Ovary (tissue), 3 donors: ENCODE measurements at regions not wholly inside any gene's neighbourhood (a gene's known extent, or its start where the extent isn't known, plus 50 kb on each side); places are given as distances from the start of the nearest gene placed in this dataset.
"Not testable (repeated sequence)": the region's sequence is repeated elsewhere in the genome, so short reads cannot be mapped to it uniquely, and the experiment has no call there.

ENCODE experiments used
- EP300 ChIP-seq: sonication (generic); formaldehyde crosslinking; IDR thresholded peaks from one replicate; pipeline ENCODE4 v1.6.1; 2017; ENCODE audit warnings: antibody characterized with exemption
- POLR2A ChIP-seq: fragments of 450-650 bp; IDR thresholded peaks from one replicate; pipeline ENCODE4 v1.6.1; 2017; ENCODE audit warnings: antibody characterized with exemption, mild to moderate bottlenecking, moderate library complexity
- TF ChIP-seq, protein P1 (sequence below), 3 donors: fragments of 450-650 bp in 2 of 3; fragments of 200-600 bp in 1 of 3; IDR thresholded peaks; one replicate each; pipeline versions ENCODE4 v1.5.1 to v1.8.0; 2016 to 2022; ENCODE audit warnings: antibody characterized with exemption in 3 of 3, mild to moderate bottlenecking in 1 of 3
- donor health status: DM: no; HTN: no; CAD: no.

DNA sequence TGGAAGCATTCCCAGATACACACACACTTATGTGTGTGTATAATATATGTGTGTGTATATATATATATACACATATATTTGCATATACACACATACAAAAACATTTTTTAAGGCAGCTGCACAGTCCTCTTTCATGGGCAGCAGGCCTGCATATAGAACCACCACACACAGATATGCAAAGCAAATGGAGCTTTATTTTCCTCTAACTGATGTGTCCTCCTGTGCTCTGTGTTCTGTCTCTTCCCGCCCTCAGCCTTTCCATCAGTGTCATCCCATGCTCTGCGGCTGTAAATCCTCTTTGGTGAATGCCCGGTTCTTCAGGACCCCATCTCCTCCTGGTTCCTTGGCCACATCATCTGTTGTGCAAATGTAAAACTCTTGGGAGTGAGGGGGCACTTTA lies 69.9 kb downstream of the ARHGAP11B start:
- not testable (repeated sequence) for TF ChIP-seq POLR2A, EP300
- TF ChIP-seq, protein P1, sequence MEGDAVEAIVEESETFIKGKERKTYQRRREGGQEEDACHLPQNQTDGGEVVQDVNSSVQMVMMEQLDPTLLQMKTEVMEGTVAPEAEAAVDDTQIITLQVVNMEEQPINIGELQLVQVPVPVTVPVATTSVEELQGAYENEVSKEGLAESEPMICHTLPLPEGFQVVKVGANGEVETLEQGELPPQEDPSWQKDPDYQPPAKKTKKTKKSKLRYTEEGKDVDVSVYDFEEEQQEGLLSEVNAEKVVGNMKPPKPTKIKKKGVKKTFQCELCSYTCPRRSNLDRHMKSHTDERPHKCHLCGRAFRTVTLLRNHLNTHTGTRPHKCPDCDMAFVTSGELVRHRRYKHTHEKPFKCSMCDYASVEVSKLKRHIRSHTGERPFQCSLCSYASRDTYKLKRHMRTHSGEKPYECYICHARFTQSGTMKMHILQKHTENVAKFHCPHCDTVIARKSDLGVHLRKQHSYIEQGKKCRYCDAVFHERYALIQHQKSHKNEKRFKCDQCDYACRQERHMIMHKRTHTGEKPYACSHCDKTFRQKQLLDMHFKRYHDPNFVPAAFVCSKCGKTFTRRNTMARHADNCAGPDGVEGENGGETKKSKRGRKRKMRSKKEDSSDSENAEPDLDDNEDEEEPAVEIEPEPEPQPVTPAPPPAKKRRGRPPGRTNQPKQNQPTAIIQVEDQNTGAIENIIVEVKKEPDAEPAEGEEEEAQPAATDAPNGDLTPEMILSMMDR (IDR thresholded peaks at IDR 0.05), result not testable (repeated sequence)
